ENCODE measurements at regions not wholly inside any gene's neighbourhood (a gene's known extent, or its start where the extent isn't known, plus 50 kb on each side); places are given as distances from the start of the nearest gene placed in this dataset.

- no peak for DNase-seq
These were observed 382.8 kb downstream of the BCL11B start for GRCh38 chr14:98888927-98889835.

DNA sequence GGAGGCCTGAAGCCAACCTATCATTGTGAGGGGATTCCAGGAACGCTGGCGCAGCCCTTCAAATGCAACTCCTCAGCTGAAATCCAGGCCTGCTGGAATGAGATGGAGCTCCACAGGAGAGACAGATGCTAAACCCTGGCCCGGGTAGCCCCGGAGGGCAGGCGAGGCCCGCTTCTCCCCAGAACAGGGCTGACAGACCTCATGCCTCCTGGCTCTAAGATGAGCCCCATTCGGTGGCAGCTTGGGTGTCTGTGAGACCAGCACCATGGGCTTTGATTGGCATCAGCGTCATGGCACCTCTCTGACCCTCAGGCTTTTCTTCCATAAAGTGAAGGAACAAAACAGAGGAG is 382.2 kb downstream of the BCL11B start:
- DNase-seq, result no peak

GRCh38 chr14:98890556-98891340 is 381.2 kb downstream of the BCL11B start:
- DNase-seq, result no peak

GRCh38 chr14:98893675-98894074 is 378.3 kb downstream of the BCL11B start:
- DNase-seq, result no peak

GRCh38 chr14:98894600-98894999 is 377.4 kb downstream of the BCL11B start:
- DNase-seq, result no peak

- no peak for DNase-seq
These were observed 375.5 kb downstream of the BCL11B start for GRCh38 chr14:98896449-98896848.

DNA sequence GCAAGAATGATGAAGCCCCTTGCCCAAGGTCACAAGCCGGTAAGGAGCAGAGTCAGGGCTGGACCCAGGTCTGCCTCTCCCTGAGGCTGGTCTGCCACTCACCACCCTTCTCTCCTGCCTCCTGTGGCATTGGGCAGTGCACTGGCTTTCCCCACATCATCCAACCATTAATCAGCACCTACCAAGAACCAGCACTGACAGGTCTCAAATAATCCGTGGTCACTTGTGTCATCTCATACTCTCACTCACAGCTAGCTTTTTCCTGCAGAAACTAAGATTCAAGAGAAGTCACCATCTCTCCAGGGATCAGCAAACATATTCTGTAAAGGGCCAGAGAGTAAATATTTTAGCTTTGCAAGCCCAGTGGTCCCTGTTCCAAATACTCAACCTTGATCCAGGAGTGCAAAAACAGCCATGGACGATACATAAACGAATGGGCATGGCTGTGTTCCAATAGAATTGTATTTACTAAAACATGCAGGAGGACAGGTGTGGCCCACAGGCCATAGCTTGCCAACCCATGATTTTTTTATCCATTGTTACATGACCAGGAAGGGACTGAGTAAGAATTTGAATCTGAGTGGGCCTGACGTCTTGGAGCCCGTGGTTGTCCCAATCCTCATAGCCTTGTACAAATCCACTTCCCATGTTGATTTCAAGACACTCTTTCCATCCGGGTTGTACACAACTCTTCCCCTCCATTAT is 374.2 kb downstream of the BCL11B start:
- no peak for DNase-seq

DNA sequence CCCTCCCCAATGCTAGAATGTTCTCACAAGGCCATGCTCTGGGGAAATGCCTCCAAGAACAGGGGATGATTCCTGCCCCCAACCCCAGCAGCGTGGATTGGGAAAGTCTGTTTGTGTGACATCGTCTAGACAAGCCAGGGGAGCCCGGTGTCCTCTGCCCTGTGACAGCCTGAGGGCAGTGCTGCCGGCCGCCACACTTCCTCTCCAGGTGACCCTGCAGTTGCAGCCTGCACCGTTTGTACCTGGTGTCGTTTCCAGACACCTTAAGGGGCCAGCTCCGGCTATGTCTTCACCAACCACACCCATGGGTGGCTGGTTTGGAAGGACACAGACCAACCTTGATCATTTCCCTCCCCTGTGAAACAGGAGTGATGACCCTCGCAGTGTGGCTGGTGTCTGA is 372.6 kb downstream of the BCL11B start:
- no peak for DNase-seq

GRCh38 chr14:98900236-98900635 is 371.8 kb downstream of the BCL11B start:
- DNase-seq, result no peak

DNA sequence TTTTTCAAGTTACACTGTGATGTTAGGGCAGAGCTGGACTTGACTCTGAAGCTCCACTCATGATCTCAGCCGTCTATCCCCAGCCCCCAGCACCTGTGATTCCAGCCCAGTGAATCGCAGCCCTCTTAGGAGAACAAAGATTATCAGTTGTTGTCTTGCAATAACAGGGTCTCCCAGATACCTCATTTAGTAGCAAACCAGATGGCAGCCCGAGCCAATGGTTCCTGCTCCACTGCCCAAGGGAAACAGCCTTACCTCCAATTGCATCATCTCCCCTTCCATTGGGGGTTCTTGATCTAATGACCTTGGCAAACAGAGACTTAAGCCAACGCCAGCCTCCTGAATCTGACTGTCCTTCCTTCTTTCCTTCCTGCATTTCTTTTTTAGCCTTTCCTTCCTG is 371.2 kb downstream of the BCL11B start:
- DNase-seq, result no peak

DNA sequence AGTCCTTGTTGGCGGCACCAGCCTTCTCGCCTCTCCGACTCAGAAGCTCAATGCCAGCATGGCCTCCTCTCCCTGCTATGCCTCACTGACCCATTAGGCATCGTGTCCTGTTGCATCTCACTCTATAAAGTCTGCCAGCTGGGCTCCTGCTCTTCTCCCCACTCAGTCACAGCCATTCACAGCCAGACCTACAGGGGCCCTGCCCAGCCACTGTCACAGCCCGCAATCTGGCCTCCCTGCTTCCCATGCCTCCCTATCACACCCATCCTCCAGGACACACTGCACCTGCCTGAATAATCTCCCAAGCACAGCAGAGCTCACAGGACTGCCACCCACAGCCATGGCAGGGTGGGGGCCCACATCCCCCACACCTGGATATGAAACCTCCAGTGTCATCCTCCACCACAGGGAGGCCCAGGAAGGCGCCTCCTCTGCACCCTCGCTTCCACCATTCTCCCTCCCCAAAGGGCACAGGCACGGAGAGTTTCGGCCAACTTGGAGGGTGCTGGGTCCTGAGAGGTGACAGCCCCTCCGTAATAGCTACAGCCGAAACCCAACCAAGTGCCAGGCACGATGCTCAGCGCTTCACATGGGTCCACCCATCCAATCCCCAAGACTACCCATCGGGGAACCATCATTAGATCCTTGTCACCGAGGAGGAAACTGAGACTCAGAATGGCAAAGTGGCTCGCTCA is 370.3 kb downstream of the BCL11B start:
- DNase-seq, result no peak

GRCh38 chr14:98903371-98903770 is 368.6 kb downstream of the BCL11B start:
- no peak for DNase-seq

DNA sequence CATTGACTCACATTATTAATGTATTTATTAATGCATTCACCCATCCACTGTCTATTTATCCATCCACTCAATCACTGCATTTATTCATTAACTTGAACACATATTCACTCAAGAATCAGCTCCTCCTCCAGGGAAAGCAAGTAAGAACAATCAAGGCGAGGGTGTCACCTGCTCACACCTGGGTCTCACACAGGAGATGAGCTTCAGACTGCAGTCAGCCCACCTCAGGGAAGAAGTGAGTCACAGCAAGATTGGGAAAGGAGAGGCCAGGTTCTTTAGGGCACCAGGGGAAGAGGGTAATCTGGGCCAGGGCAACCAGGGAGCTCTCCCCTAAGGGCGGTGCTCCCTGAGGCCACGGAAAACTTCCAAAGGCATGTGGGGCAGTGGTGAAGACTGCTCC is 367.3 kb downstream of the BCL11B start:
- no peak for DNase-seq

DNA sequence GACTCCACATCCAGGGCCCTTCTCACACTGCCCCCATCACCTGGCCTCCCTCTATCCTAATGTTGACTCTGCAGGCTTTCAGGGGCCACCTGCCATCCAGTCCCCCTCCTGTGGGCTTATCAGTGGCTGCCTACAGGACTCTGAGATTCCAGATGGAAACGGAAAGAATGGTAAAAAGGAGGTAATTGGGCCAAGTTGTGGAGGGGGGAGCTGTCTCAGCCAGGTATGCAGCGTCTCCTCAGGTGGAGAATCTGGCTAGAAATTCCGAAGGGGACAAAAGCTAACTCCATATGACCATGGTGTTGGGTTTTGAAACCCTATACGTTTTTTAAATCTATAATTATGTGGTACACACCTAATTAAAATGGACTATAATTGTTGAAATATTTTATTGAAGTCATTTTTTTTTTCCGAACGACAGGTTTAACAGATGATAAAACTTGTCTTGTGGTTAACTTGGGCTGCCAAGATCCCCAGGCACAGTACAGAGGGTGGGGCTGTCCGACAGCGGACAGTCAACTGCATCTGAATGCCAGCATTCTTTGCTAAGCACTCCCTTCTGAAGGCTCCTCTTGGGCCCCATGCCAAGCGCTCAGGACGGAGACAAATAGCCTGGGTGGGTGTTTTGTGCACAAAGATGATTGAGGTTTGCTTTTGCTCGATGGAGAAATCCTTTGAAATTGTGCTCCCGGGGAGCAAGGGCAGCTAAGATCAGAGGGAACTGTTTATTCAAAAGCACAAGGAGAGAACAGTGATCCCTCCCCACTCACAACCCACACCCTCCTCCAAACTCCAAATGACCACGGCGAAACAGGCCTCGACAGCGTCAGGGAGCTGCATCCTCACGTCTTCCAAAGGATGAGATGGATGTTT is 365.6 kb downstream of the BCL11B start:
- DNase-seq, result no peak

GRCh38 chr14:98907271-98907670 is 364.7 kb downstream of the BCL11B start:
- no peak for DNase-seq

DNA sequence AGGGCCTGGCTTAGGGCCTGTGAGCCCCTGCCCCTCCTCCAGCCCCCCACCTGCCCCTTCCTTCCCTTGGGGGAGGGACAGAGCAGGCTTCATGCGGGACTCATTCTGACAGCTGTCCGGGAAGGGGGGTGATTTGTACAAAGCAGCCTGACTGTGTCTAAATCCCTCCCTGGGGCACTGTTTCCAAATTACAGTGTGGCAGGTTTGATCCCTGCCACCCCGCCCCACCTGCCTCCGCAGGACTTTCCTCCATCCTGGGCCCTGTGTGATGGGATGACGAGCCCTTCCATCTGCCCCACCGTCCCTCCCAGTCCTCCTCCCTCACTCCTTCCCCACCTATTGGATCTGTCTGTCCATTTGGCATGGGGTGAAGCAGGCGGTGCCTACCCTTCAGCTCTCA is 363.9 kb downstream of the BCL11B start:
- DNase-seq, result no peak

- no peak for DNase-seq
These were observed 362.6 kb downstream of the BCL11B start for GRCh38 chr14:98909251-98909944.

DNA sequence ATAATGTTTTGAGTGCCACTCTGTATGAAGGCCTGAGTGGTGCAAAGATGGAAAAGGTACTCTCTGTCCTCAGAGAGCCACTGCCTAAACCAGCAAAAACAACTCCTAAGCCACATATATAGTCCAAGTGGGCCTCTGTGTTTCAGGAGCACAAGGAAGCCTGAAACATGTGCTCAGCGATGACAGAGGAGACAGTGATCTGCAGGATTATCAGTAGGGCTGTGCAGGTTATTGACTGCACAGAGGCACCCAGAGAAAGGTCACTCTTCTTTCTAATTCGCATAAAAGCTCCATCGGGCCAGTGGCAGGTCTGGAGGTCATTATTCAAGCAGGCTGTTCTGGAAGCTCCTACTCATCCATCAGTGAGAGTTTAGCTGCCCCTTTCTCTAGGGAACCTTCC is 361.9 kb downstream of the BCL11B start:
- DNase-seq, result no peak

GRCh38 chr14:98912655-98913054 is 359.3 kb downstream of the BCL11B start:
- DNase-seq, result no peak

DNA sequence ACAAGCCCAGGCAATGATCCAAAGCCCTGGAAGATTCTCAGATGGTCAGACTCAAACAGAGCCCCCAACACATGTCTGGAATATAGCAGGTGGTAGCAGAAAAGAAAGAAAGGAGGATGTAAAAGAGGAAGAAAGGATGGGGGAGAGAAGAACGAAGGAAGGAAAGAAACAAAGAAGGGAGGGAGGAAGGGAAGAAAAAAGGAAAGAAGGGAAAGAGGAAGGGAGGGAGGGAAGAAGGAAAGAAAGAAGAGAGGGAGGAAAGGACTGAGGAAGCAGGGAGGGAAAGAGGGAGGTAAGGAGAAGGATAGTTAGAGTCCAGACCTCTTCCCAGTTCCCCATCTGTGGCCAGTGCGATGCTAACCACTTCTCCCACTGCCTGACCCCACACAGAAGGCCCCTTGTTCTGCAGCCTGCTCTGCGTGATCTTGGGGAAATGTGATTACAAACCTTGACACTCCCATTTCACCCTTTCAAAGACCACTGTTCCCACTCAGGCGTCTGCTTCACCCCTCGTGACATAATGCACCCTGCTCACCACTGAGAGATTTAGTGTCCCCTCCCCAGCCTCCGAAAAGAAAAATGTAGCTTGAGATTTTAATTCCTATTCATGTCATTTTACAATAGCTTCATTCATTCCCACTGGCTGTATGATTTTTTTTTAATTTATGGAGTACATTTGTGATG is 357.9 kb downstream of the BCL11B start:
- no peak for DNase-seq

GRCh38 chr14:98914942-98915341 is 357.1 kb downstream of the BCL11B start:
- no peak for DNase-seq
